Duodenal mucosa (tissue), 2 donors: ENCODE measurements at regions not wholly inside any gene's neighbourhood (a gene's known extent, or its start where the extent isn't known, plus 50 kb on each side); places are given as distances from the start of the nearest gene placed in this dataset.

Experiments
- H3K27ac ChIP-seq: one replicate; pipeline ENCODE4 v1.7.0; 2013; ENCODE audit warnings: low read depth, low read length
- H3K27me3 ChIP-seq, 2 donors: one replicate each; pipeline ENCODE4 v1.7.0; 2013; ENCODE audit warnings: low read length in 2 of 2, control low read depth in 1 of 2; ENCODE audit not compliant: insufficient read depth in 2 of 2, control insufficient read depth in 1 of 2
- H3K36me3 ChIP-seq, 2 donors: one replicate each; pipeline ENCODE4 v1.7.0; 2013; ENCODE audit warnings: low read length in 2 of 2, control low read depth in 1 of 2; ENCODE audit not compliant: insufficient read depth in 2 of 2, control insufficient read depth in 1 of 2
- H3K4me1 ChIP-seq, 2 donors: one replicate each; pipeline ENCODE4 v1.7.0; 2013; ENCODE audit warnings: low read length in 2 of 2, control low read depth in 1 of 2; ENCODE audit not compliant: insufficient read depth in 2 of 2, control insufficient read depth in 1 of 2
- H3K4me3 ChIP-seq, 2 donors: one replicate each; pipeline ENCODE4 v1.7.0; 2013; ENCODE audit warnings: low read length in 2 of 2, low read depth in 1 of 2
- H3K9ac ChIP-seq, 2 donors: one replicate each; pipeline ENCODE4 v1.7.0; 2013; ENCODE audit warnings: low read length in 2 of 2, low read depth in 1 of 2
- H3K9me3 ChIP-seq, 2 donors: one replicate each; pipeline ENCODE4 v1.7.0; 2013; ENCODE audit warnings: low read length in 2 of 2, control low read depth in 1 of 2; ENCODE audit not compliant: control insufficient read depth in 1 of 2

DNA sequence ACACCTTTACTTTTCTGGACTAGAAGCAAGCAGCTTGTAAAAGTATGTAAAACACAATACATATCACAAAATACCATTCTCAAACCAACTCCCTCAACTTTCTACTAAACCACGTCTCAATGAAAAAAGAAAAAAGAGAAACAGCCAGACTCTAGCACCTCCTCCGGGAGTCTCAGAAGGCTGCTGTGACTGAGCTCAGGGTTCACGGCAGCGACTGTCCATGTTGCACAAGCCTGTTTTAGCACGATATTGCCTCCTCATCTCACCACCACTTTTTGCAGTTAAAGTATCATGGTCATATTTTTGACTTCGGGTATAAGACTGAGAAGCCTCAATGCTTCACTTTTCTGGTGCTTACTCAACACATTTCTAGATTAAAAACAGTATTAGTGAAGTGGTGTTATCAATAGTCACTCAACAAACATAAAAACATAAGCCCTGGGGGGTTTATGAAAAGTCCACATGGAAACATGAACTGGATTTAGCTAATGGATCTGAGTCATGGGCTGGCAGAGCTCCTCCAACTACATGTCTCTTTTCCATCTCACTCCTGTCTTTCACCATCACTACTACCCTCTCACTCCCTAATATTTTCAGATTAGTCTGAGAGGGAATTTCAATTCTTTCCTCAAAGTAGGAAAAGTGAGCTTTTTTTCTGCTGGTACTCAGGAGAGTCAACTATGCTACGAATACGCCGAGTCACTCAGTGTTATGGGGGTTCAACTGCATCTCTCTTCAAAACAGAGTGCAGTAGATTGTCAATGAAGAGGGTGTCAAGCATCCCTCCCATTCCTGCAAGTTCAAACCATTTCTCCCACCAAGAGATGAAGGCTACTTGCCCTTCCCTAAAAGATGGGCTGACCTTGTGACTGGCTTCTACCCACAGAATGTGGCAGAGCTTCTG lies 113.7 kb downstream of the OSR1 start:
- no peaks in the 10 kb centered on the region for H3K27me3 ChIP-seq
- no peak overlapping the region for H3K9ac ChIP-seq
- H3K9me3 ChIP-seq, result no peaks in the 10 kb centered on the region
- H3K4me3 ChIP-seq, result no peak overlapping the region
- H3K27ac ChIP-seq, result no peak overlapping the region
- no peaks in the 10 kb centered on the region for H3K4me1 ChIP-seq
- no peaks in the 10 kb centered on the region for H3K36me3 ChIP-seq

DNA sequence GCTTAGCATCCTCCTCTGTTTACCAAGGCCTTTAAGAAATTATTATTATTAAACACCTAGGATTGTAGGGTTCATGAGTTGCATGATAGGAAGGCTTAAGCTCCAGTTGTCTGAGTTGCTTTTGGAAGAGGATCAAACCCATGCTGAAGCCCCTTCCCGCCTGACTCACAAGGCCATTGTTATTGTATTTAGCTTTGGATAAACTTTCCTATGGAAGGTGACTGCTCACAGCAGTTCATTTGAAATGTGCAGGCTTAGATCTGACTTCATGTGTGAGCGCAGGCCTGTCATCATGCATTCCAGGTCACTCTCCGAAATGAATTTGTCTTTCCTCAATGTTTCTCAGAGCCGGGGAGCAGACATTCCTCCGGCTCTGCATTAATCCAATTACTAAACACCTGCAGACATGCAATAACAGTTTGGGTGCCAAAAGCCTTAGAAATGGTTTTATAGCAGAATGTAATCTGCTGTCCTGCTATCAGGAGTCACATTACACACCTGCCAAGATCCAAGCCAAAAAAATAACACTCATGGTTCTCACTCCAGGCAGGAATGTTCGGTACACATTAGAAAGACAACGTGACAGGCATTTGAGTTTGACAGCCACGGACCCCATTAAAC lies 119.9 kb downstream of the OSR1 start:
- H3K36me3 ChIP-seq, result no peaks in the 10 kb centered on the region
- H3K9ac ChIP-seq, result no peak overlapping the region
- no peaks in the 10 kb centered on the region for H3K9me3 ChIP-seq
- H3K27me3 ChIP-seq, result no peaks in the 10 kb centered on the region
- no peak overlapping the region for H3K4me3 ChIP-seq
- H3K27ac ChIP-seq, result no peak overlapping the region
- H3K4me1 ChIP-seq, result no peaks in the 10 kb centered on the region

DNA sequence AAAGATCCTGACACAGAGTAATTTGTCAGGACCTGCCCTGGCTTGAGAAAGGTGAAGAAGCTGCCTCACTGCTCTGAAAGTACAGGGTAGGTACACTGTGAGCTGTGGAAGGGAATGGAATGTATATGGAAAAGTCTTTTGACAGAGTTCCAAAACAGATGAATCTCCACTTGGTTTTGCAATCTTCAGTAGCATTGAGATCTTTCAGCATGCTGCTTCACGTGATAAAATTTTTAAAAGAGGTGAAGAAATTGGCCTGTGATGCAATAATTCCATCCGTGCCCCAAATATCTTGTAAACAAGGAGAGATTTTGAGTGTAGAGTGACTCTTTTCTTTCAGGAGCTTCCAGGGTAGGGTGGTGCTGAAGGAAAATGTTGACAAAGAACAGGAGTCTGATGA lies 123.1 kb downstream of the OSR1 start:
- Histone ChIP-seq H3K9me3 (no peaks in the 10 kb centered on the region), H3K4me1 (no peaks in the 10 kb centered on the region), H3K4me3 (no peak overlapping the region), H3K27me3 (no peaks in the 10 kb centered on the region), H3K36me3 (no peaks in the 10 kb centered on the region), H3K9ac (no peak overlapping the region), H3K27ac (no peak overlapping the region)

DNA sequence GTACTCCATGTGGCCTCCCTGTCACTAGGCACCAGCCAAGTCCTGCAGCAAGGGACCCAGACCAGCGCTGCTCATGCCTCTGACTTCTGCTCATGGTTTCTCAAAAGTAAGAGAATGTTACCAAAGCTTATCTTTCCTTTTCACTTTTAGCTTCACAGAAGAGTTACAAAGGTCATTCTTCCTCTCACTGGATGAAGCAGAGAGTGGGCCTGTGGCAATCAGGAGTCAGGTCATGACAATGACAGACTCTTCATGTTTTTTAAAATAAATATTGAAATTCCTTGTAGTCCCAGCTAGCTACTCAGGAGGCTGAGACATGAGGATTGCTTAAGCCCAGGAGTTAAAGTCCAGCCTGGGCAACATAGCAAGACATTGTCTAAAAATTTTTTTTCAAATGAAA lies 126.1 kb downstream of the OSR1 start:
- Histone ChIP-seq H3K4me3 (no peak overlapping the region), H3K27ac (no peak overlapping the region), H3K27me3 (no peaks in the 10 kb centered on the region)

DNA sequence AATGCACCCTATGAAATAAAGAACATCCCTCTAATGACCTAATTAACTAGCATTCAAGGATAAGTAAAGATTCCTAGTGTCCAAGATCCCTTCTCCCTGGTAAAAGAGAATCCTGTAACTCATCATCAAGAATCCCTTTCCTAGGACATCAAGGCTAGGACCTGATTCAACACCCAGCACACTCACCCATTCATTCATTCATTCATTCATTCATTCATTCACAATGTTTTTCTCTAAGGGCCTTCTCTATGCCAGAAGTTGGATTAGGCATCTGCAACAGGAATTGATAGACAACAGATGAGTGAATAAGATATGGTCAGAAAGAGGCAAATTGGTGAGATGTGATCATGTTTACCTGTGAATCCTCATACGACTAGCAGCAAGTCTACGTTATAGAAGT lies 126.8 kb downstream of the OSR1 start:
- Histone ChIP-seq H3K4me3 (no peak overlapping the region), H3K27ac (no peak overlapping the region), H3K9ac (no peak overlapping the region), H3K4me1 (no peaks in the 10 kb centered on the region), H3K27me3 (no peaks in the 10 kb centered on the region), H3K9me3 (no peaks in the 10 kb centered on the region), H3K36me3 (no peaks in the 10 kb centered on the region)

More for the DNA sequence above, 126.1 kb downstream of the OSR1 start:
- Histone ChIP-seq H3K9ac (no peak overlapping the region), H3K9me3 (no peaks in the 10 kb centered on the region), H3K36me3 (no peaks in the 10 kb centered on the region), H3K4me1 (no peaks in the 10 kb centered on the region)

DNA sequence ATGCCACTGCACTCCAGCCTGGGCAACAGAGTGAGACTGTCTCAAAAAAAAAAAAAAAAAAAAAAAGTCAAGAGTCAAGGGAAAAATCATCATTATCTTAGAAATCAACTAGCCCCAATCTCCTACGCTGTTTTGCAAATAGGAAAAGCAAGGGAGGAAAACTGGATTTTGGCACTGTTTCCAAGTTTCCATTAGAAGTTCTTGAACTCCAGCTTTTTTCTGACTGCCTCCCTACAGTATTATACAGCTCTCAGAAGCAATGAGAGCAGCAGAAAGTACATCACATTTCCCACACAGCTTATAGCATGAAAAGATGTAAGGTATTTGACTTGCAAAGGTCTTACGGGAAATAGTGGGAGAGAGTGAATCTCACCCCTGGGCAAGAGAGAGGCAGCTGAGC lies 127.8 kb downstream of the OSR1 start:
- H3K9ac ChIP-seq, result no peak overlapping the region
- no peak overlapping the region for H3K4me3 ChIP-seq
- H3K27me3 ChIP-seq, result no peaks in the 10 kb centered on the region
- H3K36me3 ChIP-seq, result no peaks in the 10 kb centered on the region
- no peak overlapping the region for H3K27ac ChIP-seq
- no peaks in the 10 kb centered on the region for H3K9me3 ChIP-seq
- H3K4me1 ChIP-seq, result no peaks in the 10 kb centered on the region

DNA sequence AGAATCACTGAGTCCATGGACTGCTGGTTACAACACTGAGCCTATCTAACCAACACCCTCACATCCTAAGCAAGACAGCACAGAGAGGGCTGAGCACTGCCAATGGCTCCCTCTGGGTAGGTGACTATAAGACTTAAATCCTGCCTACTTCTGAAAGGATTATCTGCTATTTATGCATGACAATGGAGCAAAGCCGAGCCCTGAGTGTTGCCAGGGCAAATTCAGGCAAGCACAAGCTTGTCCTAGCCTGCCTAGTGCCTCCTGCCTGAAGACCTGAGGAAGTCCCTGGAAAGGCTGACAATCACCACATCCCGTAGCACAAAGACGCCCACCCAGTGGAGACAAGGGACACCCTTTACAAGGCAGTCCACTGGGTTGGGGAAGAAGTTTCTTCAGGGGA lies 129.7 kb downstream of the OSR1 start:
- no peaks in the 10 kb centered on the region for H3K4me1 ChIP-seq
- H3K27me3 ChIP-seq, result no peaks in the 10 kb centered on the region
- H3K4me3 ChIP-seq, result no peak overlapping the region
- no peaks in the 10 kb centered on the region for H3K36me3 ChIP-seq
- no peak overlapping the region for H3K9ac ChIP-seq
- H3K9me3 ChIP-seq, result no peaks in the 10 kb centered on the region
- H3K27ac ChIP-seq, result no peak overlapping the region

DNA sequence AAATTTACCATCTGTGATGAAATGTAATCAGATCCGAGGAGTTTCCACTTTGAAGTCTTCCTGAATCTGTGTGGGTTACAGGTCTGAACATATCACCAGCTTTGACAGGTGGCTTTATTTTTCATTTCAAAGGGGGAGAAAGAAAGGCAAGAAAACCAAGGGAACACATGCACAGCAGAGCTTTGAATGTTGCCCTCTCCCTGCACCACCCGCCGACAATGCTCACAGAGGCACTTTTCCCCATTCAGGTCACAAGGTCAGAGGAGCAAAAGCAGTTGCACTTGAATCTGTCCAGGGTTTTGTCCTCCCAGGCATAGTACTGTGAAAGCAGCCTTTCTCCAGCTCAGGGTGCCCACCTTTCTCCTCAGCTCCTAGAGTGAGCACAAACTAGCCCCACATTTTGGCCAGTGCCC lies 130.2 kb downstream of the OSR1 start:
- no peaks in the 10 kb centered on the region for H3K4me1 ChIP-seq
- no peak overlapping the region for H3K27ac ChIP-seq
- no peaks in the 10 kb centered on the region for H3K36me3 ChIP-seq
- no peak overlapping the region for H3K9ac ChIP-seq
- no peaks in the 10 kb centered on the region for H3K9me3 ChIP-seq
- H3K4me3 ChIP-seq, result no peak overlapping the region
- no peaks in the 10 kb centered on the region for H3K27me3 ChIP-seq

DNA sequence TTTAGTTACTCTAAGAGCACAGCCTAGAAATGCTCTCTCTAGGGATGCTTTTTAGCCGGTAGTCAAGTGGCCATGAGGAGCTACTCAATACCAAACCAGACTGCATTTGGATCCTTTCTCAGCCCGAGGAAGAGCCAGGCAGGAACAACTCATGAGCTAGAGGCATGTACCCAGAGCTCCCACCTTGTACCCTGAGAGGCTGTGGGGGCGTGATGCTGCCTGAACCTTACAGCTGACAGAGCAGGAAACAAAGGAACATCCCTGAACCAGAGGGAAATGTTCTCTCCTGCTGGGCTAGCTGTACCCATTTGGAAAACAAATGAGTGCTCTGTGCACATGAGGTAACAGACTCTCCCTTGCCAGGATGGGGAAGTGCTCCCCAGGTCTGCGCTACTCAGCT lies 131.6 kb downstream of the OSR1 start:
- H3K4me3 ChIP-seq, result no peak overlapping the region
- H3K9ac ChIP-seq, result no peak overlapping the region
- H3K27me3 ChIP-seq, result no peaks in the 10 kb centered on the region
- no peaks in the 10 kb centered on the region for H3K36me3 ChIP-seq
- no peaks in the 10 kb centered on the region for H3K9me3 ChIP-seq
- no peaks in the 10 kb centered on the region for H3K4me1 ChIP-seq
- H3K27ac ChIP-seq, result no peak overlapping the region

DNA sequence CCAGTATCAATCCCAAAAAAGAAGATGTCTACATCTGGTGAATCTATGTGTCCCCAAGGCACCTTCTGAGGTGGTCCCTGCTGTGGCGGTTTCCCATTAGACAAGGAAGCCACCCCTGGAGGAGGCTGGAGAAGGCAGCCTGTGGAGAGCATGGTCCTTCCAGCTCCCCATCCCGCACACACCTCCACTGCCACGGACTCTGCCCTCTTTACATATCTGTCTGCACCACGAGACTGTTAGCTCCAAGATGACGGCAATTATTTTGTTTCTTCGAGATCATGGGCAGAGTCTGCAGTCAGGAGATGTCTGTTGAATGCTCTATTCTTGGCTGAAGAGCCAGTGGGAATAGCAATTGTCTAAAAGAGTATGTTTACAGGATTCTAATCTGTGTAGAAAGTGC lies 132.0 kb downstream of the OSR1 start:
- no peaks in the 10 kb centered on the region for H3K9me3 ChIP-seq
- no peaks in the 10 kb centered on the region for H3K27me3 ChIP-seq
- H3K9ac ChIP-seq, result no peak overlapping the region
- H3K4me1 ChIP-seq, result no peaks in the 10 kb centered on the region
- no peak overlapping the region for H3K27ac ChIP-seq
- no peak overlapping the region for H3K4me3 ChIP-seq
- H3K36me3 ChIP-seq, result no peaks in the 10 kb centered on the region
